GM23248 (cell line): ENCODE measurements at regions not wholly inside any gene's neighbourhood (a gene's known extent, or its start where the extent isn't known, plus 50 kb on each side); places are given as distances from the start of the nearest gene placed in this dataset.
"Not testable (repeated sequence)": the region's sequence is repeated elsewhere in the genome, so short reads cannot be mapped to it uniquely, and the experiment has no call there.

ENCODE experiments used
- EZH2 ChIP-seq: fragments of 200-600 bp; sonication (generic); IDR thresholded peaks from 2 replicates; pipeline ENCODE4 v1.6.1; 2018; ENCODE audit warnings: antibody characterized with exemption, mild to moderate bottlenecking; ENCODE audit not compliant: insufficient read depth, poor library complexity, severe bottlenecking
- EZH2phosphoT487 ChIP-seq: fragments of 200-600 bp; sonication (generic); IDR thresholded peaks from 2 replicates; pipeline ENCODE4 v1.6.1; 2018; ENCODE audit warnings: antibody characterized with exemption, moderate library complexity, mild to moderate bottlenecking, low read depth; ENCODE audit not compliant: insufficient read depth

GRCh38 chr15:75119312-75119711 is 82.4 kb upstream of the C15orf39 start:
- TF ChIP-seq EZH2phosphoT487, EZH2: not testable (repeated sequence)
